HG02588 (cell line): ENCODE measurements at regions not wholly inside any gene's neighbourhood (a gene's known extent, or its start where the extent isn't known, plus 50 kb on each side); places are given as distances from the start of the nearest gene placed in this dataset.
A peak's percentile ranks its signal among the peaks of the same experiment; 100 is the strongest.

Experiments used
- ATAC-seq: cut with Tn5 transposase; IDR thresholded peaks from one replicate; pipeline ENCODE4 v1.9.1; 2021; ENCODE audit warnings: mild to moderate bottlenecking, moderate library complexity; ENCODE audit not compliant: unreplicated experiment

GRCh38 chr11:59302991-59303390 is 55.7 kb upstream of the OR5AN1 start:
- no peak for ATAC-seq

DNA sequence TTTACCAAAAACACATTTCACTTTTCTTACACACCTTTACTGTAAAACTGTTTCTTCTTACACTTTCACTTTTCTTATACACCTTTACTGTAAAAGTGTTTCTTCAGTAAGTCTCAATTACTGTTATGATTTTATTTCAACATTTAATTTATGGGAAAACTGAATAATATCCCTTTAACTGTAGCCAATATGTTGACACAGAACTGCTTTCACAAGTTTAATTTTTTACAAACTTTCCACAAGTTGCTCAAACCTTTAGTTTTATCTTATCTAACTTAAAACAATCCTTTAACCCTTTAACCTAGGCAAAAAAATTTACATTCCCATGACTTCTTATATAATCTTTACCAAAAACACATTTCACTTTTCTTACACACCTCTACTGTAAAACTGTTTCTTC is 63.3 kb upstream of the OR5AN1 start:
- ATAC-seq = no peak

DNA sequence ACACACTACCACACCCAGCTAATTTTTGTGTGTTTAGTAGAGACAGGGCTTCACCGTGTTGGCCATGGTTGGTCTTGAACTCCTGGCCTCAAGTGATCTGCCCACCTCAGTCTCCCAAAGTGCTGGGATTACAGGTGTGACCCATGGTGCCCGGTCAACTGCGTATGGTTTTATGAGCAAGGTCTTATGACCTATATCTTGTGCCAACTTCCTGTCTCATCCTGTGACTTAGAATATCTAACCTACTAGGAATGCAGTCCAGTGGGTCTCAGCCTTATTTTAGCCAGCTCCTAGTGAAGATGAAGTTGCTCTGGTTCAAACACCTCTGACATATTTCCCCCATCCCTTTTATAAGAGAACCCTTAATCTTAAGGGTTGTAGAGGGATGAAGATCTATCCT is 66.1 kb upstream of the OR5AN1 start:
- ATAC-seq = no peak

DNA sequence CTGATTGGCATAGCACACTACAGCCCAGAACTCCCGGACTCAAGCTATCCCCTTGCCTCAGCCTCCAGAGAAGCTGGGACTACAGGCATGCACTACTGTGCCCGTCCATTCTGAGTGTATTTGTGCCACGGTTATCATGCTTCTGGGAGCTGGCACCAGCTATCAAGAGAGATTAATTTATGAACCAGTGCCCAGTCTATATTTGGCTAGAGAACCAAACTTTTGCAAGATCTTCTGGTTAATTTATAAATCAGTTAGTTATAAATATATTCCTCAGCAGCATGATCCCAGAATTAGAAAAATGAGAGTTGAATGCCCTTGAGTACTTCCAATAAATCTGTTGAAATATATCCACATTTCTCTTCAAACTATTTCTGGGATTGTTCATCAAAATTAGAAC is 67.5 kb upstream of the OR5AN1 start:
- no peak for ATAC-seq

- no peak for ATAC-seq
Measured at GRCh38 chr11:59289356-59290181, 69.1 kb upstream of the OR5AN1 start.

DNA sequence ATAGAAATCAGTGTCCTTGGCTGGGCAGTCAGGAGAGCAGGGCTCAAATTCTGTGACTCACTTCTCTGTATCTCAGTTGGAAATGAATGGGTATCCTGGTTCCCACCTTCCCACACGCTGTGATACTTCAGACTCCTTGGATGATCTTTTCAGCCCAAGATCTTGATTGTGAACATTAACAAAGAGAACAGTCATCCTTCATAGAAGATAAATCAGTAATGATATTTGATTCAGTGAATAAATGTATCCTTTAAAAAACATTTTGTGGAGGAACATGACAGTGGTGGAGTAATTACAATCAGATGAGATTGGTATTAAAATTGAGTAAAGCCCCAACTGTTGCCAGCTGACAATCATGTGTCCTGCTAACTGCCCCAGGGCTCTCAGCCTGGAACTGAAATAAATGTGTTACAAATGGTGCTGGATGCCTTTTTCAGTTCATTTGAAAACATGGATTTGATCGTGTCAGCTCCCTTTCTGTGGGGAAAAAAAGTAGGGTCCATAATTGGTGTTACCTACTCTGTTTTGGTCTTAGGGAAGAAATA is 72.9 kb upstream of the OR5AN1 start:
- no peak for ATAC-seq

DNA sequence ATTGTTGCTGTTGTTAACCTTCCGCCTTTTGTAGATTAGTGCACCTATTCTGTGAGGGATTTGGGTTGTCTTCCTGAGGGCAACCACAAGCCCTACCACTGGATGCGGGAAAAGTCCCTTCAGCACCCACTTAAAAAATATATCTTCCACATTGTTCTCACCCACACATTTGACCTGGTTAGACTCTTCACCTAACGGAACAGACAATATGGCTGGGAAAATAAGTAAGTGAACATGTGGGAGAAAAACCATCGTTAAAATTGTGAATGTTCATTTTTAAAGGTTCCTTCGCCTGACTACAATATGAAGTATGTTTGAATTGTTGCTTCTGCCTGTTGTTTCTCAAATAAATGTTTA is 72.0 kb upstream of the MPEG1 start:
- ATAC-seq = no peak

- ATAC-seq = peak; percentile 56
Measured at GRCh38 chr11:59283825-59284772, 71.4 kb upstream of the MPEG1 start.

DNA sequence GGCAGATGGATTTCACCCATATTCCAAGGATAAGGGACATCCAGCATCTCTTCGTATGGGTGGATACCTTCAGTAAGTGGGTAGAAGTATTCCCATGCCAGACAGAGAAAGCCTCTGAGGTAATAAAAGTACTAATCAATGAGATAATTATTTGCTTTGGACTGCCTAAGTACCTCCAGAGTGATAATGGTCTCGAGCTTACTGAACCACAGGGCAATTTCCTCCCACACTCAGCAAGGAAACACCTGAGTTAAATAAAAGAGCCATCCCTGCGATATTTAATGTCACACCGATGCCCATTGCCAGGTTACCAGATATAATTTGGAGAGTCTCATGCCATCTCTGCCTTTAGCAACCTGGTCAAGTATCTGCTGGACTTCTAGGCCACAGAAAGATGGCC is 70.6 kb upstream of the MPEG1 start:
- no peak for ATAC-seq

- no peak for ATAC-seq
Measured at GRCh38 chr11:59281177-59281576, 68.5 kb upstream of the MPEG1 start.

- peak; percentile 87 for ATAC-seq
Measured at GRCh38 chr11:59273373-59273841, 60.7 kb upstream of the MPEG1 start.

- ATAC-seq = no peak
Measured at GRCh38 chr11:59272771-59273372, 60.1 kb upstream of the MPEG1 start.

- no peak for ATAC-seq
Measured at GRCh38 chr11:59271811-59272327, 59.1 kb upstream of the MPEG1 start.

GRCh38 chr11:59271247-59271755 is 58.6 kb upstream of the MPEG1 start:
- ATAC-seq = no peak

DNA sequence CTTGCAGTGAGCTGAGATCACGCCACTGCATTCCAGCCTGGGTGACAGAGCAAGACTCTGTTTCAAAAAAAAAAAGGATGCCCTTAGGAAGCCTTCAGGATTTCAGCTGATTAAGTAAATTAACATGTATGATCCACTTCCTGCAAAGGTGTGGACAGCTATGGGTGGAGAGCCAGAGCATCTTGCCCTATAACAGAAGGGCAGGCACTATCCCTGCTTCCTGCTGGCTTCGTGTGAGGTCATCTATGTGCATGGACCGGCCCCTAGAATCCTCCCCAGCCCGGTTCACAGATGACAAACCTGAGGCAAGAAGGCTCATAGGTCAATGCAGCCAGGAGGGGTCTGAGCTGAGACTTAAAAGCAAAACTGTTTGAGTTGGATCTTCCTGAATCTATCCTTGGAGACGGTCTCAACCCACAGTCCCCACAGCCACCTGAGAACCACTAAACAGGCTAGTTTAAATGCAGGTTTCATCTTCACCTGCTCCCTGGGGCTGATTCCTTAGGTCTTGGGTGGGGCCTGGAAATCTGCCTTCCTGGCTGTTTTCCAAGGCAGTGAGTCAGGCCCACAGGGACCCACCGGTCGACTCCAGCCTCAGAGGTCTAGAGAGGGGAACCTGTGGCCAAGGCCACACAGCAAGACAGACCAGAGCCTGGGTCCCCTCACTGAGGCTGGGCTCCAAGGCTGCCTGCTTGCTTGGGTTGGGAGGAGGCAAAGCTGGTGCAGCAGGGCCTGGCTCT is 55.2 kb upstream of the MPEG1 start:
- no peak for ATAC-seq

DNA sequence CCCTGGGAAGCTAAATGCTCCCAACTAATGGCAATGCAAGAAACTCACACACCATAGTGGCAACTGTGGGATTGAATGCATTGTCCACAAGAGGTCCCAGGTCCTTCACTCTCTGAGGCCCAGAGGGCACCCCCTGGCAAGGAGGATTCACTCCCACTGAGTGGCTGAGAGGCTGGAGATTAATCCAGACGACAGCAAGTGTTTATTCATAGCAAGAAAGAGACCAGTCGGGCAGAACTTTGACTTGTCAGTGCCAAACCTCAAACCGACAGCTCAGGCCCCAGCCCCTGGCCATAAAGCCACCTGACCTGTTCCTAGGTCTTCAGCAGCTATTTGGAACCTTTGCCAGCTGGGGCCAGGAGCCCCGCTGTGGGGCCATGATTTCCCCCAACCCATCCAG is 54.5 kb upstream of the MPEG1 start:
- peak; percentile 79 for ATAC-seq

GRCh38 chr11:59266491-59266890 is 53.8 kb upstream of the MPEG1 start:
- no peak for ATAC-seq

DNA sequence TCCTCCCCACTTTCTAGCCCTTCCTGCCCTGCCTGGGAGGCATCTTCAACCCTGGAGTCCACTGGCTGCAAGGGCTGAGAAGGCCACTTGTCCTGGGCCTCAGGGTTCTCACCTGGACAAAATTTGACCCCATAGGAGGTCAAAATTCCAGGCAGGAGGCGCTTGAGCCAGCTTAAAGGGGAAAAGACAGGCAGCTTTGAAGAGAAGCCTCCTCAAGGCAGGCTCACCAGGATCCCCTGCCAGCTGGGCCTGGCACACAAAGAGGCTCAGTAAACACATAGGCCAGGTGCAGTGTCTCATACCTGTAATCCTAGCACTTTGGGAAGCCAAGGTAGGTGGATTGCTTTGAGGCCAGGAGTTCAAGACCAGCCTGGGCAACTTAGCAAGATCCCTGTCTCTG is 53.0 kb upstream of the MPEG1 start:
- no peak for ATAC-seq

DNA sequence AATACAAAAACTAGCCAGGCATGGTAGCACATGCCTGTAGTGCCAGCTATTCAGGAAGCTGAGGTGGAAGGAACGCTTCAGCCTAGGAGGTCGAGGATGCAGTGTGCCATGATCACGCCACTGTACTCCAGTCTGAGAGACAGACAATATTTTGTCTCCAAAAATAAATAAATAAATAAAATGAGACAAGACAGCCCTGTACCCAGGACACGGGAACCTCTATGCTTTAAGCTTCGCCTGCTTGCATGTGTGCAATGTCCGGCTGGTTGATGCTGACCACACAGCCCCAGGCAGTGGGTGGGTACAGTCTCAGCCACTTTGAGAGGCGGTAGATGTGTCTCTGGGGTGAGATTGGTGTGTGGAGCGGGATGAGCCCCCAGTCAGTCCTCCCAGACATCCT is 52.0 kb upstream of the MPEG1 start:
- ATAC-seq = no peak
